Head of caudate nucleus (tissue), 42 donors: ENCODE measurements at regions not wholly inside any gene's neighbourhood (a gene's known extent, or its start where the extent isn't known, plus 50 kb on each side); places are given as distances from the start of the nearest gene placed in this dataset.

Experiments used
- DNase-seq, 42 donors: peaks; one replicate each; pipeline versions ENCODE4 v3.0.0 to v3.0.0-alpha.2; 2020 to 2021; ENCODE audit warnings: mixed read lengths in 7 of 42
- intact Hi-C: fragments of 100-400 bp; cut with DNase I; formaldehyde crosslinking; loops from one replicate; pipeline ENCODE4 v1.15.0; 2022

GRCh38 chr12:28949184-28949583 is 199.9 kb upstream of the FAR2 start:
- DNase-seq: no peak
- intact Hi-C loops: no loop called here

GRCh38 chr12:28950049-28950448 is 199.0 kb upstream of the FAR2 start:
- intact Hi-C loops: no loop called here
- no peak for DNase-seq

GRCh38 chr12:28951935-28952334 is 197.1 kb upstream of the FAR2 start:
- intact Hi-C loops: no loop called here
- DNase-seq: no peak

GRCh38 chr12:28954333-28954732 is 194.7 kb upstream of the FAR2 start:
- no peak for DNase-seq
- intact Hi-C loops: no loop called here

DNA sequence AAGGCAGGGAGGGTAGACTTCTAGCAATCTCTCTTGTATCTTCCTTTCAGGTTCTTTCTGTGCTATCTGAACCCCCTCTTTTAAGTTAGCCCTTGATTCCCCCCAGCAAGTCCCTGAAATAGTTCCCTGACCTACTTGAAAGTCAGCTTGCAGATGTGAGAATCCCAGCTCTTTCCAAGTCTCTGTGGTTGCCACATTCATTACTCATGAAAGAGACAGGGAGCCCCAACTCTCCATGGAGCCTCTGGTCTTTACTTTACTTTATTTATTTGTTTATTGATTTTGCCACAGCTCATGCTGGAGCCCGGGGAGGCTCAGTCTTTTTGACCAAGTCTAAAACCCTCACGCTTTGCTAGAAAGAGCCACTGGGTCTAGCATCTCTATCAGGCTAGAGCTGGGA is 193.6 kb upstream of the FAR2 start:
- DNase-seq: no peak
- intact Hi-C loops: no loop called here

GRCh38 chr12:28955931-28956330 is 193.1 kb upstream of the FAR2 start:
- intact Hi-C loops: no loop called here
- no peak for DNase-seq

GRCh38 chr12:28958553-28959195 is 190.4 kb upstream of the FAR2 start:
- intact Hi-C loops: no loop called here
- DNase-seq: no peak

DNA sequence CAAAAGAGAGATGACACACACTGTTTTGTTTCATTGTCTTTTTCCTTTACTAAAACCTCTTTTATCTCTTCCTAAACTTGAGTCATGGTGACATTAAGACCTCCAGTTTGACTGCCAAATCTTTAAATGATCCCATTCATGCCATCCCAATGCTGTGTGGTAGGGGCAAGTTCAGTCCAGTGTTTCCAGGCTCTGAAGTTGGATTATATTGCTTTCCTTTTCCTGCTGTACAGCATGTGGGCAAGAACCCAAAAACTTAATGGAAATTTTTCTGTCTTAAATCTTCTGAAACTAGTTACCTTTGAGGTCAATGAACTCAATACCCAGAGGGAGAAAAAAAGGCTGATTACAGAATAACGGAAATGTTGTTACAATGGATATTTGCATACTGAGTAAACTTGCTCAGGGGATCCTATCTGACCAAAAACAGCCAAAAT is 187.1 kb upstream of the FAR2 start:
- no peak for DNase-seq
- intact Hi-C loops: no loop called here

- DNase-seq: no peak
- intact Hi-C loops: no loop called here
Observed at GRCh38 chr12:28963554-28963953, 185.5 kb upstream of the FAR2 start.

DNA sequence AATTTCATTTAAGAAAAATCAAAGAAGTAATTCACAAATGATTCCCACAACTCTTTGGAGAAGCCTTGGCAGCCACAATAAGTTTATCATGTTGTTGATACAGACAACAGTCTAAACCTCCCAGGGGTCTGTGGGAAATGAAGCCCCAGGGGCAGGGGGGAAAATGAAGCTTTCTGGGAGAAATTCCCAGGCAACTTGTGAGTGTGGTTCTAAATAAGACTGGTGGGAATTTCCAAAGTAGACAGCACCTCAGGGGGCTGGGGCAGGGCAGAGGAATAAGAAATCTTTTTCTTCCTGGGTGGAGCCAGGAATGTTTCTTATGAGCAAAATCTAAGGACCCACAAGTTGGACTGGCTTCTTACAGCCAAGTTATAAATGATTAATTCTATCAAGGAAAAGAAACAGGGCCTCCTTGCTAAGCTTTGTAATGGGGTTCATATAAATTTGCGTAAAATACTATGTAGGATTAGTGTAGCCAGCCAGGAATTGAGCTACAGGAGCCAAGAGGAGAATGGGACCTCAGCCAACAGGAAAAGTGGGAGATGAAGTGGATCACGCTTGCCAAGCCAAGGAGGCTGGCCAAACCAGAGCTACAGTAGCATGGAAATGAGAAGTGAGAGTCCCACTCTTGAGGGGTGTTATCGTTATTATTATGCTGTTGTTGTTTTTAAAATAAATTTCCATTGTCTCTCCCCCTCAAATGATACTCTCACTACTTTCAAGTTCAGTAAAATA is 182.9 kb upstream of the FAR2 start:
- intact Hi-C loops: no loop called here
- peak in 4 of 42 donors; percentile 2 to 16 (median 11) for DNase-seq

GRCh38 chr12:28967426-28967825 is 181.7 kb upstream of the FAR2 start:
- intact Hi-C loops: no loop called here
- no peak for DNase-seq

DNA sequence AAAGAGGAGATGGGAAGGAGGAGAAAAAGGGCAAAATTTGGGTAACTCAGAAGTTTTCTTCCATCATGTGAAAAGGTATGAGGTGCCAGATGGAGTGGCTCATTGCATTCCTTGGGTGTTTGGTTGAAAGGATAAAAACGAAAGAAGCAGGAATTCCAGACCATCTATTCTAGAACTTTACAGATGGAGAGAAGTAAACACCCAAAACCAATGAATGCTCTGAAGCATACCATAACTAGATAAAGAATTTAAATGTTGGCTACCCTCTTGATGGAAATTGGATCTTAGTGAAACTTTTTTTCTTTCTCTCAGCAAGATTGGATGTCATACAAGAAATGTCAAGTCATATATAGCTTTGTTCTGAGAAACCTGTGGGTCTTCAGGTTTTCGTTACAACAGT is 175.6 kb upstream of the FAR2 start:
- intact Hi-C loops: no loop called here
- no peak for DNase-seq

DNA sequence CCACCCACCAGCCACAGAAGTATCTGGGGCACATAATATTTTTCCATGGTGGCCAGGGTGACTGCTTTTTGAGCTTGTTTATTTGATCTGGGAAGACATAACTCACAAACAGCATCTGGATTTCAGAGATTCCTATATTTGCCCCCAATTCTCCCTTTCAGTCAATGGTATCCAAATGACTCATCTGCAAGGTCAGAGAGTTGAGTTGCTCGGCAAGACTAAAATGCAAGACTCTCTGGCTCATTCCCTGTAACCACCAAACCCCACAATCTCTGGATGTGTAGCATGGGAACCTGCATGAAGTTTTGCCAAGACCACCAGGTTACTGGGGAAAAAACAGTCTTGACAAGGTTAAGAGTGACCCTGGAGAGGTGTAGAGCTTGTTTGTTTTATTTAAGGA is 174.9 kb upstream of the FAR2 start:
- intact Hi-C loops: no loop called here
- no peak for DNase-seq

DNA sequence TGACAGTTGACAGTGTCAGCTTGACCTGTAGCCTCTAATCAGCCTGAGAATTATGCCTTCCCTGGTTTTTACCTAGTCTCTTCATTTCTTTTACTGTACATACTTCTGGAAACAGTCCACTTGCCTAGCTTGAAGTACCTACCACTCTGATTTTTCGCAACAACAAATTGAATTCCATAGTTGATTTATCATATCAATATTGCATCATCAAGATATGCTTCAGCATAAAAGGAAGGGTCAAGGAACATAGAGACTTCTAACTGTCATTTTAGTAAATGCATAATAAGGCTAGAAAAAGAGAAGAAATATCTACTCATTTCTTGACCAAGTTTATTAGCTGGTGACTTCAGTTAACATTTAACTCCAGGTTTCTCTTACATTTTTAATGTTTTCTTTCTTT is 174.2 kb upstream of the FAR2 start:
- intact Hi-C loops: no loop called here
- no peak for DNase-seq

GRCh38 chr12:28975564-28976340 is 173.3 kb upstream of the FAR2 start:
- DNase-seq: no peak
- intact Hi-C loops: no loop called here

GRCh38 chr12:28980436-28980835 is 168.6 kb upstream of the FAR2 start:
- intact Hi-C loops: no loop called here
- no peak for DNase-seq

DNA sequence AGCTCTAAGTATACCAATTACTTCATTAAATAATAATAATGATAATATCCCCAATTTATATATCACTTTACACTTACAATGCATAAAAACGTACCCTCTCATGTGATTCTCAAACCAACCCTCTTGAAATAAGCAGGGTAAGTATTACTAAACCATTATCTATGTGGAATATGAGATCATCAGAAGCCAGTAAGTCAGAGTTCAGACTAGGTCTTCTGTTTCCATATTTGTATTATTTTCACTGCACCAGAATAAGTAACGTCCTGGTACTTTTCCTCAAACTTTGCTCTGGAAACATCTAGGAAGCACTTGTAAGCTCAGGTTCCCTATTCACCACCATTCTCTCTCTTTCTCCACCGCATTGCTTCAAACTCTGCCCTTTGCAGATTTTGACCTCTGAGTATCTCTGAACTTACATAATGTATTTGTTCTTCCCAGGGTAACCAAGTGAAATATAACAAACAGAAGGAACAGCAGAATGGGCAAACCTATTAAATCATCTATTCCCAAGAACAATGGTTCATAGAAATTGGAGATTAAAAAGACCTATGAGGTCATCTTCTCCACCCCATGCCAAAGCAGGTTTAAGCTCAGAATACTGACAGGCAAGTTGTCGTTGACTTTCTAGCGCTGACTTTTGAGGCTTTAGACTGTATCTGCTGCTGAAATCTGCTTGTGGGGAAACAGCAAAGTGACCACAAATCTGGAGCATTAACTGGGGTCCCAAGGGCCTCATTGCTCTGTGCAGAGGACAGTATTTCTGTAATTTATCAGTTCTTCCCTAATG is 161.3 kb upstream of the FAR2 start:
- DNase-seq: no peak
- intact Hi-C loops: no loop called here

DNA sequence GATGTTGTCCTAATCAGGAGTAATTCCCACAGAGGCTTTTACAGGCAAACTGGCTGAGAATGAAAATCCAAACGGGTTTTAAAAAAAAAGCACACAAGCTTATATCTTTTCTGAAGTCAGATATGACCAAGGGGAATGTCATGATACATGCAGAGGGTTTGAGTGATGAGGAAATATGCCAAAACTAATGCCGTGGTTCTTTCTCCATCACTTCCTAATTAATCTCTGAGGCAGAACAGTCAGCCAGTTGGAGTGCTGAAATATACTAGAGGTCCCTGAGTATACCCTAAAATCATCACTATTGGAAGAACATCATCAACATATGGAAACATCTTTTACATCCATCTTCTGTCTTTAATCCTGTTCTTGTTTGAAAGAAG is 160.8 kb upstream of the FAR2 start:
- no peak for DNase-seq
- intact Hi-C loops: no loop called here

DNA sequence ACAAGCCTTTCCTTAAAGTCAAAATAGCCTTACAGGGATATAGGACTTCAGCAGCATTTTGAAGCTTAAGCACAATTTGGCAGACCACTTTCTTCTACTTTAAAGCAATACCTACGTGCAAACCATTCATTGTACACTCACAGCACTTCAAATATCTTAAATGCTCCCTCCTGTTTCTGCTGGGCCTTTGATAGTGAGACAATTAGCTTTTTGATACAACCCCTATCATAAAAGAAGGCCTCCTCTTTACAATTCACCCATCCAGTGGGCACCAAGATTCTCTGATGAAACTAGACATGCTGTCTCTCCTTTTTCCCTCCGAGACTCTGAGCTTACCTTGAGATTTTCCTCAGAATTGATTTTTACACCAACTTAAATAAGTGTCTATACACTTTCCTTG is 157.5 kb upstream of the FAR2 start:
- intact Hi-C loops: no loop called here
- DNase-seq: no peak

DNA sequence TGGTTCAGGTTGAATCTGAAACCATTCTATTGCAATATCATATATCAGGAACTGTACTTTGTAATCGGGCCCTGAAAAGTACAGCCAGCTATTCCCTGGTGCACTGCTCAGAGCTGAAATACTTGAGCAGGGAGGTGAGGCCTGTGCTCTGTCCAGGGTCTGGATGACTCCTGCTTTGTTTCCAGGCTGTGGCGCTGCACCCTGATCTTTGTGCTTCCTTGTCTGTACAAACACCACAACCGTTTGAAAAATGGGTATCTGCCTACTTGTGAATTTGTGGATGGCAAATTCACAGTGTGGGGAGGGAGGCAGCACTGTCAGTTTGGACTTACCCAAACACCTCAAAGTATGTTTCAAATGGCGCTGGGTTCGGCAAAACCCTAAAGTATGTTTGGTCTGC is 155.4 kb upstream of the FAR2 start:
- DNase-seq: no peak
- intact Hi-C loops: no loop called here
